HCT116 (cell line): ENCODE measurements at regions not wholly inside any gene's neighbourhood (a gene's known extent, or its start where the extent isn't known, plus 50 kb on each side); places are given as distances from the start of the nearest gene placed in this dataset.
"Not testable (repeated sequence)": the region's sequence is repeated elsewhere in the genome, so short reads cannot be mapped to it uniquely, and the experiment has no call there.

Source experiments
- CTCF ChIP-seq, 3 experiments: fragments of 200-600 bp in 1 of 3; sonication (generic) in 1 of 3; IDR thresholded peaks in 2 of 3; conservative IDR thresholded peaks in 1 of 3; 2 replicates each; pipeline ENCODE4 v1.5.1; 2012 to 2017; ENCODE audit warnings: low read depth in 2 of 3, low read length in 2 of 3, antibody characterized with exemption in 1 of 3, borderline replicate concordance in 1 of 3, control low read depth in 1 of 3, mild to moderate bottlenecking in 1 of 3, mixed read lengths in 1 of 3, mixed run types in 1 of 3, moderate library complexity in 1 of 3; ENCODE audit not compliant: insufficient read depth in 1 of 3
- EZH2phosphoT487 ChIP-seq: fragments of 200-600 bp; IDR thresholded peaks from 2 replicates; pipeline ENCODE4 v1.6.1; 2018; ENCODE audit warnings: antibody characterized with exemption, borderline replicate concordance
- POLR2AphosphoS5 ChIP-seq: IDR thresholded peaks from 2 replicates; pipeline ENCODE4 v1.6.1; 2011; ENCODE audit warnings: mild to moderate bottlenecking, low read depth, low read length, moderate library complexity
- REST ChIP-seq: IDR thresholded peaks from 2 replicates; pipeline ENCODE4 v1.6.1; 2012; ENCODE audit warnings: low read depth

GRCh38 chr4:164676152-164676551 is 77.8 kb upstream of the SMIM31 start:
- TF ChIP-seq EZH2phosphoT487; CTCF (IDR thresholded peaks at IDR 0.05 in 2 of 3, conservative IDR thresholded peaks at IDR 0.05 in 1 of 3; ENCODE audit: borderline replicate concordance in 1 of 3, insufficient read depth in 1 of 3, low read depth in 2 of 3, low read length in 2 of 3); REST; POLR2AphosphoS5: not testable (repeated sequence)
